ENCODE measurements at regions not wholly inside any gene's neighbourhood (a gene's known extent, or its start where the extent isn't known, plus 50 kb on each side); places are given as distances from the start of the nearest gene placed in this dataset.

- TF ChIP-seq, protein P1, sequence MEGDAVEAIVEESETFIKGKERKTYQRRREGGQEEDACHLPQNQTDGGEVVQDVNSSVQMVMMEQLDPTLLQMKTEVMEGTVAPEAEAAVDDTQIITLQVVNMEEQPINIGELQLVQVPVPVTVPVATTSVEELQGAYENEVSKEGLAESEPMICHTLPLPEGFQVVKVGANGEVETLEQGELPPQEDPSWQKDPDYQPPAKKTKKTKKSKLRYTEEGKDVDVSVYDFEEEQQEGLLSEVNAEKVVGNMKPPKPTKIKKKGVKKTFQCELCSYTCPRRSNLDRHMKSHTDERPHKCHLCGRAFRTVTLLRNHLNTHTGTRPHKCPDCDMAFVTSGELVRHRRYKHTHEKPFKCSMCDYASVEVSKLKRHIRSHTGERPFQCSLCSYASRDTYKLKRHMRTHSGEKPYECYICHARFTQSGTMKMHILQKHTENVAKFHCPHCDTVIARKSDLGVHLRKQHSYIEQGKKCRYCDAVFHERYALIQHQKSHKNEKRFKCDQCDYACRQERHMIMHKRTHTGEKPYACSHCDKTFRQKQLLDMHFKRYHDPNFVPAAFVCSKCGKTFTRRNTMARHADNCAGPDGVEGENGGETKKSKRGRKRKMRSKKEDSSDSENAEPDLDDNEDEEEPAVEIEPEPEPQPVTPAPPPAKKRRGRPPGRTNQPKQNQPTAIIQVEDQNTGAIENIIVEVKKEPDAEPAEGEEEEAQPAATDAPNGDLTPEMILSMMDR (conservative IDR thresholded peaks at IDR 0.05), result no peak
- no peak for TF ChIP-seq ZFX (IDR thresholded peaks at IDR 0.05)
These were observed 217.4 kb upstream of the PWP1 start for GRCh38 chr12:107468182-107468581.
